GM23338 (cell line): ENCODE measurements at regions not wholly inside any gene's neighbourhood (a gene's known extent, or its start where the extent isn't known, plus 50 kb on each side); places are given as distances from the start of the nearest gene placed in this dataset.

ENCODE experiments used
- ATAC-seq: fragments of 200-7000 bp; cut with Tn5 transposase; 3 replicates; pipeline ENCODE4 v1.9.1; 2020
- DNase-seq: peaks from one replicate; pipeline ENCODE4 v3.0.0-alpha.2; 2015; ENCODE audit warnings: low spot score
- H2AFZ ChIP-seq: fragments of 200-600 bp; sonication (generic); 2 replicates; pipeline ENCODE4 v1.8.0; 2016; ENCODE audit warnings: antibody characterized with exemption, mild to moderate bottlenecking, moderate library complexity
- H3F3A ChIP-seq: fragments of 200-600 bp; sonication (generic); replicated peaks from 2 replicates; pipeline ENCODE4 v1.8.0; 2017; ENCODE audit warnings: antibody characterized with exemption, mixed run types, low read depth
- H3K27ac ChIP-seq: fragments of 200-600 bp; sonication (generic); 2 replicates; pipeline ENCODE4 v1.6.1; 2016; ENCODE audit warnings: low read depth
- H3K27me3 ChIP-seq: fragments of 200-600 bp; sonication (generic); 2 replicates; pipeline ENCODE4 v1.8.0; 2016; ENCODE audit warnings: mild to moderate bottlenecking, mixed run types, moderate library complexity; ENCODE audit not compliant: insufficient read depth
- H3K36me3 ChIP-seq: fragments of 200-600 bp; sonication (generic); 2 replicates; pipeline ENCODE4 v1.8.0; 2016; ENCODE audit warnings: mild to moderate bottlenecking; ENCODE audit not compliant: insufficient read depth
- H3K4me1 ChIP-seq: fragments of 200-600 bp; sonication (generic); 2 replicates; pipeline ENCODE4 v1.8.0; 2016; ENCODE audit warnings: mild to moderate bottlenecking, moderate library complexity; ENCODE audit not compliant: insufficient read depth
- H3K4me2 ChIP-seq: fragments of 200-600 bp; sonication (generic); 2 replicates; pipeline ENCODE4 v1.7.1; 2017; ENCODE audit warnings: mixed run types
- H3K4me3 ChIP-seq: fragments of 200-600 bp; sonication (generic); 2 replicates; pipeline ENCODE4 v1.6.1; 2016; ENCODE audit warnings: mixed run types
- H3K79me2 ChIP-seq: fragments of 200-600 bp; sonication (generic); replicated peaks from 2 replicates; pipeline ENCODE4 v1.8.0; 2017; ENCODE audit warnings: mild to moderate bottlenecking; ENCODE audit not compliant: insufficient read depth
- H3K9me2 ChIP-seq: fragments of 200-600 bp; sonication (generic); 2 replicates; pipeline ENCODE4 v1.8.0; 2017; ENCODE audit not compliant: insufficient read depth
- H4K20me1 ChIP-seq: fragments of 200-600 bp; sonication (generic); replicated peaks from 2 replicates; pipeline ENCODE4 v1.8.0; 2017; ENCODE audit warnings: mild to moderate bottlenecking; ENCODE audit not compliant: insufficient read depth
- H3K27ac Mint-ChIP-seq: 2 replicates; pipeline ENCODE4 v1.8.0; 2020; ENCODE audit warnings: inconsistent platforms, mild to moderate bottlenecking, moderate library complexity, mixed read lengths
- H3K27me3 Mint-ChIP-seq: 3 replicates; pipeline ENCODE4 v1.8.0; 2022; ENCODE audit warnings: low read depth, mild to moderate bottlenecking, moderate library complexity, mixed read lengths, inconsistent platforms; ENCODE audit not compliant: insufficient read depth, poor library complexity
- H3K36me3 Mint-ChIP-seq: 3 replicates; pipeline ENCODE4 v1.8.0; 2021; ENCODE audit warnings: low read depth, mild to moderate bottlenecking, inconsistent platforms, moderate library complexity, mixed read lengths
- H3K4me1 Mint-ChIP-seq: 3 replicates; pipeline ENCODE4 v1.8.0; 2020; ENCODE audit warnings: mild to moderate bottlenecking, inconsistent platforms, mixed read lengths
- H3K4me3 Mint-ChIP-seq: 3 replicates; pipeline ENCODE4 v1.8.0; 2021; ENCODE audit warnings: moderate library complexity, mild to moderate bottlenecking, inconsistent platforms, mixed read lengths
- H3K9me3 Mint-ChIP-seq: 3 replicates; pipeline ENCODE4 v1.8.0; 2020; ENCODE audit warnings: moderate library complexity, mild to moderate bottlenecking, inconsistent platforms, mixed read lengths
- CREB1 ChIP-seq: fragments of 250-450 bp; sonication (Bioruptor Pico); IDR thresholded peaks from 2 replicates; pipeline ENCODE4 v1.5.0; 2020; ENCODE audit warnings: low read depth, mild to moderate bottlenecking, moderate library complexity
- CTCF ChIP-seq, 2 experiments: fragments of 200-600 bp in 1 of 2; sonication (generic) in 1 of 2; conservative IDR thresholded peaks; 2 replicates each; pipeline versions ENCODE4 v1.5.1 to v1.6.1; 2016 to 2017; ENCODE audit warnings: antibody characterized with exemption in 2 of 2, low read depth in 2 of 2, mild to moderate bottlenecking in 2 of 2, moderate library complexity in 1 of 2
- ETS1 ChIP-seq: IDR thresholded peaks from 2 replicates; pipeline ENCODE4 v1.6.1; 2016; ENCODE audit warnings: antibody characterized with exemption
- EZH2 ChIP-seq: fragments of 200-600 bp; sonication (generic); IDR thresholded peaks from one replicate; pipeline ENCODE4 v1.8.0; 2017; ENCODE audit warnings: antibody characterized with exemption, mild to moderate bottlenecking, low read depth; ENCODE audit not compliant: unreplicated experiment
- EZH2phosphoT487 ChIP-seq: fragments of 200-600 bp; sonication (generic); IDR thresholded peaks from one replicate; pipeline ENCODE4 v1.8.1; 2018; ENCODE audit warnings: antibody characterized with exemption; ENCODE audit not compliant: unreplicated experiment
- JUNB ChIP-seq: IDR thresholded peaks from one replicate; pipeline ENCODE4 v1.6.1; 2016; ENCODE audit warnings: antibody characterized with exemption; ENCODE audit not compliant: unreplicated experiment
- NANOG ChIP-seq: IDR thresholded peaks from 2 replicates; pipeline ENCODE4 v1.6.1; 2016; ENCODE audit warnings: antibody characterized with exemption, borderline replicate concordance
- POLR2AphosphoS5 ChIP-seq: IDR thresholded peaks from 2 replicates; pipeline ENCODE4 v1.6.1; 2016; ENCODE audit warnings: antibody characterized with exemption, low read depth
- REST ChIP-seq: IDR thresholded peaks from one replicate; pipeline ENCODE4 v1.6.1; 2018; ENCODE audit warnings: antibody characterized with exemption; ENCODE audit not compliant: unreplicated experiment
- STAT1 ChIP-seq: IDR thresholded peaks from one replicate; pipeline ENCODE4 v1.6.1; 2016; ENCODE audit warnings: antibody characterized with exemption; ENCODE audit not compliant: unreplicated experiment
- ZNF114 ChIP-seq: fragments of 250-450 bp; sonication (Bioruptor Pico); IDR thresholded peaks from 2 replicates; pipeline ENCODE4 v1.5.0; 2020; ENCODE audit warnings: mild to moderate bottlenecking, moderate library complexity
- ZNF331 ChIP-seq: fragments of 250-450 bp; sonication (Bioruptor Pico); IDR thresholded peaks from 2 replicates; pipeline ENCODE4 v1.5.0; 2020; ENCODE audit warnings: low read depth, mild to moderate bottlenecking, moderate library complexity
- ZNF462 ChIP-seq: fragments of 250-450 bp; sonication (Bioruptor Pico); IDR thresholded peaks from 2 replicates; pipeline ENCODE4 v1.5.0; 2020; ENCODE audit warnings: mild to moderate bottlenecking, moderate library complexity

- TF ChIP-seq POLR2AphosphoS5 (no peak), EZH2phosphoT487 (no peak), REST (no peak), ZNF114 (CRISPR knock-in tag) (no peak), ZNF462 (no peak), NANOG (no peak), CTCF (conservative IDR thresholded peaks at IDR 0.05; ENCODE audit: low read depth in 2 of 2) (no peak), ZNF331 (CRISPR knock-in tag) (no peak), CREB1 (CRISPR knock-in tag) (no peak), JUNB (no peak), ETS1 (no peak), STAT1 (no peak), EZH2 (no peak)
- Histone ChIP-seq H3K79me2 (no peaks in the 10 kb centered on the region), H4K20me1 (no peaks in the 10 kb centered on the region), H3K36me3 (no peaks in the 10 kb centered on the region), H3K27me3 (no peaks in the 10 kb centered on the region), H3K27ac (no peak overlapping the region), H3F3A (no peaks in the 10 kb centered on the region), H3K4me1 (no peaks in the 10 kb centered on the region), H3K4me2 (no peak overlapping the region), H3K4me3 (no peak overlapping the region), H3K9me2 (no peaks in the 10 kb centered on the region), H2AFZ (no peak overlapping the region)
- ATAC-seq (no peak), DNase-seq (no peak)
- no peaks in the 10 kb centered on the region for H3K36me3 Mint-ChIP-seq
- H3K4me1 Mint-ChIP-seq, result peaks cover 6% of the 10 kb centered on the region; the same call in 1 of the 3 replicates
- no peaks in the 10 kb centered on the region for H3K9me3 Mint-ChIP-seq
- H3K4me3 Mint-ChIP-seq, result no peak overlapping the region
- H3K27ac Mint-ChIP-seq, result no peak overlapping the region
- H3K27me3 Mint-ChIP-seq, result no peaks in the 10 kb centered on the region
Observed at GRCh38 chr2:44866152-44866551, 75.3 kb upstream of the SIX3 start.
